Astrocyte (in vitro differentiated cells and primary cell): ENCODE measurements at regions not wholly inside any gene's neighbourhood (a gene's known extent, or its start where the extent isn't known, plus 50 kb on each side); places are given as distances from the start of the nearest gene placed in this dataset.

Experiments
- DNase-seq: peaks from one replicate; pipeline ENCODE4 v3.0.0-alpha.2; 2010; ENCODE audit warnings: low read depth
- FAIRE-seq: peaks from 2 replicates; lab custom pipeline; 2011; peaks lifted over from hg19 to GRCh38; lab: Jason Lieb, UNC
- H2AFZ ChIP-seq: 2 replicates; pipeline ENCODE4 v1.6.0; 2012; ENCODE audit warnings: low read depth, low read length, inconsistent platforms
- H3K27ac ChIP-seq: 2 replicates; pipeline ENCODE4 v1.5.1; 2011; ENCODE audit warnings: low read depth, low read length, inconsistent platforms
- H3K27me3 ChIP-seq: 2 replicates; pipeline ENCODE4 v1.6.0; 2011; ENCODE audit warnings: low read length, inconsistent platforms; ENCODE audit not compliant: insufficient read depth
- H3K36me3 ChIP-seq: 2 replicates; pipeline ENCODE4 v1.5.1; 2011; ENCODE audit warnings: low read length, inconsistent platforms; ENCODE audit not compliant: insufficient read depth
- H3K4me1 ChIP-seq: 2 replicates; pipeline ENCODE4 v1.5.1; 2011; ENCODE audit warnings: low read length, inconsistent platforms; ENCODE audit not compliant: insufficient read depth
- H3K4me2 ChIP-seq: 2 replicates; pipeline ENCODE4 v1.6.0; 2012; ENCODE audit warnings: low read length, inconsistent platforms
- H3K4me3 ChIP-seq: 2 replicates; pipeline ENCODE4 v1.5.1; 2011; ENCODE audit warnings: low read depth, mild to moderate bottlenecking, low read length, inconsistent platforms; ENCODE audit not compliant: insufficient read depth
- H3K79me2 ChIP-seq: 2 replicates; pipeline ENCODE4 v1.6.0; 2012; ENCODE audit warnings: mild to moderate bottlenecking, low read length, inconsistent platforms; ENCODE audit not compliant: insufficient read depth
- H3K9ac ChIP-seq: 2 replicates; pipeline ENCODE4 v1.6.0; 2012; ENCODE audit warnings: mild to moderate bottlenecking, low read length, inconsistent platforms
- H3K9me3 ChIP-seq: 2 replicates; pipeline ENCODE4 v1.5.1; 2012; ENCODE audit warnings: low read depth, mild to moderate bottlenecking, low read length, inconsistent platforms; ENCODE audit not compliant: insufficient read depth
- H4K20me1 ChIP-seq: 2 replicates; pipeline ENCODE4 v1.6.0; 2012; ENCODE audit warnings: low read length, inconsistent platforms; ENCODE audit not compliant: insufficient read depth
- H3K27ac Mint-ChIP-seq: one replicate; pipeline ENCODE4 v1.8.0; 2021; ENCODE audit warnings: mild to moderate bottlenecking, mixed read lengths; ENCODE audit not compliant: unreplicated experiment
- H3K27me3 Mint-ChIP-seq: one replicate; pipeline ENCODE4 v1.8.0; 2021; ENCODE audit warnings: low read depth, mixed read lengths; ENCODE audit not compliant: unreplicated experiment
- H3K36me3 Mint-ChIP-seq: one replicate; pipeline ENCODE4 v1.8.0; 2021; ENCODE audit warnings: low read depth, mixed read lengths; ENCODE audit not compliant: unreplicated experiment
- H3K4me1 Mint-ChIP-seq: one replicate; pipeline ENCODE4 v1.8.0; 2021; ENCODE audit warnings: low read depth, mixed read lengths; ENCODE audit not compliant: unreplicated experiment
- H3K4me3 Mint-ChIP-seq: one replicate; pipeline ENCODE4 v1.8.0; 2021; ENCODE audit warnings: mild to moderate bottlenecking, moderate library complexity, mixed read lengths; ENCODE audit not compliant: unreplicated experiment
- H3K9me3 Mint-ChIP-seq: one replicate; pipeline ENCODE4 v1.8.0; 2021; ENCODE audit warnings: mild to moderate bottlenecking, mixed read lengths; ENCODE audit not compliant: unreplicated experiment
- EZH2 ChIP-seq: IDR thresholded peaks from 2 replicates; pipeline ENCODE4 v1.6.1; 2012; ENCODE audit warnings: mild to moderate bottlenecking, low read length, inconsistent platforms; ENCODE audit not compliant: insufficient read depth
- TF ChIP-seq, protein P1 (sequence below): IDR thresholded peaks from 2 replicates; pipeline ENCODE4 v1.5.1; 2011; ENCODE audit warnings: low read depth, mild to moderate bottlenecking, inconsistent platforms, low read length, moderate library complexity; ENCODE audit not compliant: insufficient read depth

DNA sequence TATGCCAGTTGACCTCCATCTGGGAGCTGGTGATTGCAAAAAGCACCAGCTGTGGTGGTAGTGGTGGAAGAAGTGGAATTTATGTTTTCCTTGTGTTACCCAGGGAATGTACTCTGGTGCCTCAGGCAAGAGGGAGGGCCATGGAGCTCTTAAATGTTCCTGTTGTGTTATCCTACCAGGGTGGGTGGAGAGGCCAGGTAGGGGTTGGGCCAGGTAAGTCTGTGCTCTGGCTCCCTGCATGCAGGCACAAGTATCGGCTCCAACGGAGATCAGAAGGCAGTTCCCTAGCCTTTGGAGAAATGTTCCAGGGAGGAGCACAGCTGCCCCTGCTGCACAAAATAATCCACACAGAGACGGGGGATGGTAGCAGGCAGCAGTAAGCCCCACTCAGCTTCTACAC, 419.3 kb upstream of the EYS start:
- no peaks in the 10 kb centered on the region for H4K20me1 ChIP-seq
- no peaks in the 10 kb centered on the region for H3K9me3 Mint-ChIP-seq
- H3K79me2 ChIP-seq: no peaks in the 10 kb centered on the region
- no peaks in the 10 kb centered on the region for H3K9me3 ChIP-seq
- no peak overlapping the region for H3K9ac ChIP-seq
- H3K27ac ChIP-seq: no peak overlapping the region
- no peaks in the 10 kb centered on the region for H3K27me3 Mint-ChIP-seq
- H3K4me3 ChIP-seq: no peak overlapping the region
- H3K36me3 ChIP-seq: no peaks in the 10 kb centered on the region
- FAIRE-seq (no peak), DNase-seq (no peak)
- no peaks in the 10 kb centered on the region for H3K27me3 ChIP-seq
- H3K4me2 ChIP-seq: no peak overlapping the region
- H3K4me1 Mint-ChIP-seq: peaks cover 2% of the 10 kb centered on the region
- no peaks in the 10 kb centered on the region for H3K36me3 Mint-ChIP-seq
- no peak for TF ChIP-seq EZH2
- TF ChIP-seq, protein P1, sequence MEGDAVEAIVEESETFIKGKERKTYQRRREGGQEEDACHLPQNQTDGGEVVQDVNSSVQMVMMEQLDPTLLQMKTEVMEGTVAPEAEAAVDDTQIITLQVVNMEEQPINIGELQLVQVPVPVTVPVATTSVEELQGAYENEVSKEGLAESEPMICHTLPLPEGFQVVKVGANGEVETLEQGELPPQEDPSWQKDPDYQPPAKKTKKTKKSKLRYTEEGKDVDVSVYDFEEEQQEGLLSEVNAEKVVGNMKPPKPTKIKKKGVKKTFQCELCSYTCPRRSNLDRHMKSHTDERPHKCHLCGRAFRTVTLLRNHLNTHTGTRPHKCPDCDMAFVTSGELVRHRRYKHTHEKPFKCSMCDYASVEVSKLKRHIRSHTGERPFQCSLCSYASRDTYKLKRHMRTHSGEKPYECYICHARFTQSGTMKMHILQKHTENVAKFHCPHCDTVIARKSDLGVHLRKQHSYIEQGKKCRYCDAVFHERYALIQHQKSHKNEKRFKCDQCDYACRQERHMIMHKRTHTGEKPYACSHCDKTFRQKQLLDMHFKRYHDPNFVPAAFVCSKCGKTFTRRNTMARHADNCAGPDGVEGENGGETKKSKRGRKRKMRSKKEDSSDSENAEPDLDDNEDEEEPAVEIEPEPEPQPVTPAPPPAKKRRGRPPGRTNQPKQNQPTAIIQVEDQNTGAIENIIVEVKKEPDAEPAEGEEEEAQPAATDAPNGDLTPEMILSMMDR: no peak
- no peaks in the 10 kb centered on the region for H3K4me1 ChIP-seq
- H2AFZ ChIP-seq: no peak overlapping the region
- H3K27ac Mint-ChIP-seq: no peak overlapping the region
- H3K4me3 Mint-ChIP-seq: no peak overlapping the region

DNA sequence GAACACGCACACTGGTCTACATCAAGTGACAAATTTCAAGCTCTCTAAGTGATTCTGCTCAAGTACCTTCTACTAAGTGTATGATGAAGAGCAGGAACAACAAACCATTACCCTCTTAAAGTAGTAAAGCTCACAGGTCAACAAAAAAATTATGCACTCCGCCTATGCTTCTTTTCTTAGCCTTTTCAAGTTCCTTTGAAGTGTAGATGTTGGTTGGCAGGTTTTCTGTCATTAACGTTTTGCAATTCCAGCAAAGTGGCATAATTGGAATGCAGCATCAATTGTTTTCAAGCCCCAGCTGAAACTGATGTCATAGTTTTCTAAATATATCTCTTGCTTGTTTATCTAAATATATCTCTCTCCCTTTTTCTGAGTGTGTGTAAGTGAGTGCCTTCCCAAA, 396.9 kb upstream of the EYS start:
- Mint-ChIP-seq H3K4me3 (no peak overlapping the region), H3K4me1 (peaks cover 11% of the 10 kb centered on the region), H3K36me3 (no peaks in the 10 kb centered on the region), H3K9me3 (peaks cover 2% of the 10 kb centered on the region), H3K27me3 (no peaks in the 10 kb centered on the region), H3K27ac (no peak overlapping the region)
- H4K20me1 ChIP-seq: no peaks in the 10 kb centered on the region
- no peak for TF ChIP-seq EZH2
- no peaks in the 10 kb centered on the region for H3K79me2 ChIP-seq
- H3K27me3 ChIP-seq: no peaks in the 10 kb centered on the region
- DNase-seq (no peak), FAIRE-seq (no peak)
- no peak overlapping the region for H3K9ac ChIP-seq
- H3K36me3 ChIP-seq: no peaks in the 10 kb centered on the region
- no peaks in the 10 kb centered on the region for H3K4me1 ChIP-seq
- H3K4me2 ChIP-seq: no peak overlapping the region
- H3K27ac ChIP-seq: no peak overlapping the region
- no peaks in the 10 kb centered on the region for H3K9me3 ChIP-seq
- H3K4me3 ChIP-seq: no peak overlapping the region
- no peak overlapping the region for H2AFZ ChIP-seq

DNA sequence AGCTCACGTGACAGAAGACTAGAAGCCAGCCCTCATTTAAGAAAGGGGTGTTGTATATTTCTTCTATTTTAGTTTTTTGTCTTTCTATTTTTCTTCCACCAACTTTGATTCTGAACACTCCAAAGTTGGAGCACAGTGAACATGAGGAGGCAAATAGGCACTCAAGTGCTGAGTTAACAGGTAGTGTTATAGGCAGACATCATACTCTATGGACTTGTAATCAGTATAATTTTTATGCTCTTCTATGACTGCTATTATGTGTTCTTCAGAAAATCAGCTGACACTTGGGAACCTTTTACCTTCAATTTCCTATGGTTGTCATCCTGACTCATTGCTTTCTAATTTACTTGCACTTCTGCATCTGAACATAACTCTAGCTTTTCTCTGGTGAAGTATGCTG, 396.3 kb upstream of the EYS start:
- no peaks in the 10 kb centered on the region for H3K27me3 Mint-ChIP-seq
- Histone ChIP-seq H3K4me3 (no peak overlapping the region), H3K79me2 (no peaks in the 10 kb centered on the region), H3K9me3 (no peaks in the 10 kb centered on the region), H3K27ac (no peak overlapping the region), H3K4me1 (no peaks in the 10 kb centered on the region), H3K27me3 (no peaks in the 10 kb centered on the region), H3K4me2 (no peak overlapping the region), H3K36me3 (no peaks in the 10 kb centered on the region), H4K20me1 (no peaks in the 10 kb centered on the region), H2AFZ (no peak overlapping the region), H3K9ac (no peak overlapping the region)
- H3K27ac Mint-ChIP-seq: no peak overlapping the region
- H3K9me3 Mint-ChIP-seq: no peaks in the 10 kb centered on the region
- DNase-seq: no peak
- no peak overlapping the region for H3K4me3 Mint-ChIP-seq
- peaks cover 11% of the 10 kb centered on the region for H3K4me1 Mint-ChIP-seq
- no peaks in the 10 kb centered on the region for H3K36me3 Mint-ChIP-seq
- FAIRE-seq: no peak
- no peak for TF ChIP-seq EZH2
- TF ChIP-seq, protein P1: no peak
